CD4-positive, alpha-beta T cell treated with Interleukin-17A for 4 hours (primary cell): ENCODE measurements at regions not wholly inside any gene's neighbourhood (a gene's known extent, or its start where the extent isn't known, plus 50 kb on each side); places are given as distances from the start of the nearest gene placed in this dataset.

Source experiments
- DNase-seq: peaks from one replicate; pipeline ENCODE4 v3.0.0-alpha.2; 2020; ENCODE audit warnings: mixed read lengths

- DNase-seq = no peak
Observed at GRCh38 chr4:77538144-77538543, 67.5 kb upstream of the CXCL13 start.

- DNase-seq = no peak
Observed at GRCh38 chr4:77538574-77539157, 67.0 kb upstream of the CXCL13 start.
